ENCODE measurements at regions not wholly inside any gene's neighbourhood (a gene's known extent, or its start where the extent isn't known, plus 50 kb on each side); places are given as distances from the start of the nearest gene placed in this dataset.
"Not testable (repeated sequence)": the region's sequence is repeated elsewhere in the genome, so short reads cannot be mapped to it uniquely, and the experiment has no call there.

GRCh38 chr5:158463188-158463587 is 604.2 kb upstream of the CLINT1 start:
- peaks cover under 1% of the 10 kb centered on the region for H3K9me3 Mint-ChIP-seq
- no peaks in the 10 kb centered on the region for H3K36me3 Mint-ChIP-seq (ENCODE audit: low read depth)
- peaks cover 37% of the 10 kb centered on the region for H3K4me1 Mint-ChIP-seq (ENCODE audit: low read depth)
- intact Hi-C loops (cut with micrococcal nuclease) = no loop called here
- H3K27ac Mint-ChIP-seq = no peak overlapping the region
- no peaks in the 10 kb centered on the region for H3K27me3 Mint-ChIP-seq
- no peak overlapping the region for H3K4me3 Mint-ChIP-seq

GRCh38 chr5:158462349-158463114 is 603.6 kb upstream of the CLINT1 start:
- Mint-ChIP-seq H3K4me1 (ENCODE audit: low read depth) (peaks cover 35% of the 10 kb centered on the region), H3K4me3 (no peak overlapping the region), H3K9me3 (no peaks in the 10 kb centered on the region), H3K27ac (no peak overlapping the region), H3K36me3 (ENCODE audit: low read depth) (no peaks in the 10 kb centered on the region), H3K27me3 (no peaks in the 10 kb centered on the region)
- intact Hi-C loops (cut with micrococcal nuclease) = no loop called here

- Mint-ChIP-seq H3K36me3 (ENCODE audit: low read depth) (no peaks in the 10 kb centered on the region), H3K27me3 (no peaks in the 10 kb centered on the region), H3K9me3 (no peaks in the 10 kb centered on the region), H3K4me1 (ENCODE audit: low read depth) (peaks cover 34% of the 10 kb centered on the region), H3K27ac (no peak overlapping the region), H3K4me3 (no peak overlapping the region)
- intact Hi-C loops (cut with micrococcal nuclease) = no loop called here
These were observed 602.4 kb upstream of the CLINT1 start for GRCh38 chr5:158461240-158461854.

- H3K27ac Mint-ChIP-seq = no peak overlapping the region
- H3K27me3 Mint-ChIP-seq = no peaks in the 10 kb centered on the region
- no peaks in the 10 kb centered on the region for H3K9me3 Mint-ChIP-seq
- peaks cover 12% of the 10 kb centered on the region for H3K4me1 Mint-ChIP-seq (ENCODE audit: low read depth)
- intact Hi-C loops (cut with micrococcal nuclease) = no loop called here
- no peak overlapping the region for H3K4me3 Mint-ChIP-seq
- H3K36me3 Mint-ChIP-seq (ENCODE audit: low read depth) = no peaks in the 10 kb centered on the region
These were observed 599.1 kb upstream of the CLINT1 start for GRCh38 chr5:158458086-158458485.

GRCh38 chr5:158456756-158457155 is 597.8 kb upstream of the CLINT1 start:
- no peak overlapping the region for H3K4me3 Mint-ChIP-seq
- H3K27me3 Mint-ChIP-seq = no peaks in the 10 kb centered on the region
- H3K36me3 Mint-ChIP-seq (ENCODE audit: low read depth) = no peaks in the 10 kb centered on the region
- no peaks in the 10 kb centered on the region for H3K9me3 Mint-ChIP-seq
- H3K4me1 Mint-ChIP-seq (ENCODE audit: low read depth) = peaks cover 12% of the 10 kb centered on the region
- intact Hi-C loops (cut with micrococcal nuclease) = no loop called here
- no peak overlapping the region for H3K27ac Mint-ChIP-seq

- intact Hi-C loops (cut with micrococcal nuclease) = no loop called here
- Mint-ChIP-seq H3K27me3 (no peaks in the 10 kb centered on the region), H3K27ac (no peak overlapping the region), H3K4me3 (no peak overlapping the region), H3K36me3 (ENCODE audit: low read depth) (no peaks in the 10 kb centered on the region), H3K9me3 (no peaks in the 10 kb centered on the region), H3K4me1 (ENCODE audit: low read depth) (peaks cover 12% of the 10 kb centered on the region)
These were observed 597.3 kb upstream of the CLINT1 start for GRCh38 chr5:158456241-158456640.

- intact Hi-C loops (cut with micrococcal nuclease) = no loop called here
- H3K27ac Mint-ChIP-seq = no peak overlapping the region
- no peaks in the 10 kb centered on the region for H3K36me3 Mint-ChIP-seq (ENCODE audit: low read depth)
- H3K4me1 Mint-ChIP-seq (ENCODE audit: low read depth) = peaks cover 11% of the 10 kb centered on the region
- H3K4me3 Mint-ChIP-seq = no peak overlapping the region
- H3K27me3 Mint-ChIP-seq = no peaks in the 10 kb centered on the region
- no peaks in the 10 kb centered on the region for H3K9me3 Mint-ChIP-seq
These were observed 593.2 kb upstream of the CLINT1 start for GRCh38 chr5:158451993-158452672.

- H3K27ac Mint-ChIP-seq = no peak overlapping the region
- peaks cover 2% of the 10 kb centered on the region for H3K9me3 Mint-ChIP-seq
- H3K4me3 Mint-ChIP-seq = no peak overlapping the region
- peaks cover 3% of the 10 kb centered on the region for H3K4me1 Mint-ChIP-seq (ENCODE audit: low read depth)
- intact Hi-C loops (cut with micrococcal nuclease) = no loop called here
- H3K36me3 Mint-ChIP-seq (ENCODE audit: low read depth) = no peaks in the 10 kb centered on the region
- no peaks in the 10 kb centered on the region for H3K27me3 Mint-ChIP-seq
These were observed 592.5 kb upstream of the CLINT1 start for GRCh38 chr5:158451203-158451992.

- Mint-ChIP-seq H3K4me3 (no peak overlapping the region), H3K27me3 (no peaks in the 10 kb centered on the region), H3K4me1 (ENCODE audit: low read depth) (no peaks in the 10 kb centered on the region), H3K9me3 (peaks cover 8% of the 10 kb centered on the region), H3K27ac (no peak overlapping the region), H3K36me3 (ENCODE audit: low read depth) (peaks cover 3% of the 10 kb centered on the region)
- intact Hi-C loops (cut with micrococcal nuclease) = no loop called here
These were observed 591.8 kb upstream of the CLINT1 start for GRCh38 chr5:158450751-158451171.

GRCh38 chr5:158446761-158447160 is 587.8 kb upstream of the CLINT1 start:
- H3K4me3 Mint-ChIP-seq; H3K36me3 Mint-ChIP-seq (ENCODE audit: low read depth); H3K27me3 Mint-ChIP-seq; intact Hi-C loops (cut with micrococcal nuclease); H3K27ac Mint-ChIP-seq; H3K4me1 Mint-ChIP-seq (ENCODE audit: low read depth): not testable (repeated sequence)
- peaks cover 29% of the 10 kb centered on the region for H3K9me3 Mint-ChIP-seq

- H3K27ac Mint-ChIP-seq; H3K27me3 Mint-ChIP-seq; H3K36me3 Mint-ChIP-seq (ENCODE audit: low read depth); intact Hi-C loops (cut with micrococcal nuclease); H3K4me3 Mint-ChIP-seq; H3K9me3 Mint-ChIP-seq: not testable (repeated sequence)
- peaks cover 18% of the 10 kb centered on the region for H3K4me1 Mint-ChIP-seq (ENCODE audit: low read depth)
These were observed 580.3 kb upstream of the CLINT1 start for GRCh38 chr5:158439204-158439603.

- H3K36me3 Mint-ChIP-seq (ENCODE audit: low read depth) = no peaks in the 10 kb centered on the region
- H3K9me3 Mint-ChIP-seq = no peaks in the 10 kb centered on the region
- intact Hi-C loops (cut with micrococcal nuclease) = no loop called here
- no peak overlapping the region for H3K4me3 Mint-ChIP-seq
- peaks cover 2% of the 10 kb centered on the region for H3K27me3 Mint-ChIP-seq
- peaks cover 25% of the 10 kb centered on the region for H3K4me1 Mint-ChIP-seq (ENCODE audit: low read depth)
- no peak overlapping the region for H3K27ac Mint-ChIP-seq
These were observed 577.5 kb upstream of the CLINT1 start for GRCh38 chr5:158436271-158437065.

GRCh38 chr5:158435161-158435616 is 576.2 kb upstream of the CLINT1 start:
- peak overlapping the region; percentile 52 for H3K27ac Mint-ChIP-seq
- H3K9me3 Mint-ChIP-seq = peaks cover 1% of the 10 kb centered on the region
- H3K4me3 Mint-ChIP-seq = no peak overlapping the region
- intact Hi-C loops (cut with micrococcal nuclease) = no loop called here
- H3K27me3 Mint-ChIP-seq = peaks cover 2% of the 10 kb centered on the region
- peaks cover 25% of the 10 kb centered on the region for H3K4me1 Mint-ChIP-seq (ENCODE audit: low read depth)
- H3K36me3 Mint-ChIP-seq (ENCODE audit: low read depth) = no peaks in the 10 kb centered on the region
